IMR-90 (cell line): ENCODE measurements at regions not wholly inside any gene's neighbourhood (a gene's known extent, or its start where the extent isn't known, plus 50 kb on each side); places are given as distances from the start of the nearest gene placed in this dataset.

Experiments
- ATAC-seq: fragments of 200-7000 bp; cut with Tn5 transposase; 2 replicates; pipeline ENCODE4 v1.9.1; 2020; ENCODE audit warnings: low read depth, mild to moderate bottlenecking, moderate library complexity
- BruUV-seq: library from RNA; stranded (reverse); fragments of 400-500 nt; replicated peaks from 2 replicates; lab custom pipeline; 2021; lab: Mats Ljungman, UMichigan
- CTCF ChIA-PET: fragments of 300-600 bp; formaldehyde crosslinking; extraction: SDS; loops from one replicate; lab custom pipeline; 2021; ENCODE audit warnings: antibody characterized with exemption; lab: Yijun Ruan, JAX
- POLR2A ChIA-PET: fragments of 300-600 bp; sonication (Branson Sonifier 250); formaldehyde crosslinking; loops from one replicate; lab custom pipeline; 2022; ENCODE audit warnings: antibody characterized with exemption; ENCODE audit not compliant: unreplicated experiment; lab: Charles Lee
- DNase-seq: peaks from one replicate; pipeline ENCODE4 v3.0.0; 2013
- H2AFZ ChIP-seq: replicated peaks from 2 replicates; pipeline ENCODE3; 2013; ENCODE audit warnings: low read length, mild to moderate bottlenecking; ENCODE audit not compliant: poor library complexity
- H2AK5ac ChIP-seq: 2 replicates; pipeline ENCODE4 v1.6.1; 2013; ENCODE audit warnings: low read depth, low read length, inconsistent platforms
- H2AK9ac ChIP-seq: replicated peaks from 2 replicates; pipeline ENCODE3; 2013; ENCODE audit warnings: mild to moderate bottlenecking, low read depth, low read length, moderate library complexity; ENCODE audit not compliant: poor library complexity
- H2BK120ac ChIP-seq: 2 replicates; pipeline ENCODE4 v1.6.1; 2013; ENCODE audit warnings: low read depth, low read length, inconsistent platforms
- H2BK15ac ChIP-seq: 3 replicates; pipeline ENCODE4 v1.6.1; 2013; ENCODE audit warnings: low read depth, low read length, inconsistent platforms
- H2BK20ac ChIP-seq: 2 replicates; pipeline ENCODE4 v1.6.1; 2013; ENCODE audit warnings: low read depth, mild to moderate bottlenecking, inconsistent platforms, low read length, moderate library complexity
- H2BK5ac ChIP-seq: 2 replicates; pipeline ENCODE4 v1.6.1; 2013; ENCODE audit warnings: mild to moderate bottlenecking, low read depth, low read length, inconsistent platforms; ENCODE audit not compliant: poor library complexity, severe bottlenecking
- H3K14ac ChIP-seq: replicated peaks from 2 replicates; pipeline ENCODE4 v1.6.1; 2013; ENCODE audit warnings: low read depth, low read length, inconsistent platforms
- H3K18ac ChIP-seq: 2 replicates; pipeline ENCODE4 v1.6.1; 2013; ENCODE audit warnings: low read depth, low read length, control low read depth
- H3K23ac ChIP-seq: 2 replicates; pipeline ENCODE4 v1.6.1; 2013; ENCODE audit warnings: low read depth, low read length, inconsistent platforms
- H3K27ac ChIP-seq: 2 replicates; pipeline ENCODE4 v1.5.1; 2013; ENCODE audit warnings: mild to moderate bottlenecking, control low read depth, low read length; ENCODE audit not compliant: insufficient read depth
- H3K27me3 ChIP-seq: 2 replicates; pipeline ENCODE4 v1.6.1; 2013; ENCODE audit warnings: low read length; ENCODE audit not compliant: control insufficient read depth, insufficient read depth
- H3K36me3 ChIP-seq: 2 replicates; pipeline ENCODE4 v1.6.1; 2013; ENCODE audit warnings: low read length, mixed read lengths; ENCODE audit not compliant: control insufficient read depth, insufficient read depth
- H3K4ac ChIP-seq: 2 replicates; pipeline ENCODE4 v1.6.1; 2013; ENCODE audit warnings: low read depth, low read length, inconsistent platforms
- H3K4me1 ChIP-seq: 2 replicates; pipeline ENCODE4 v1.6.1; 2013; ENCODE audit warnings: low read length, mixed read lengths; ENCODE audit not compliant: control insufficient read depth, insufficient read depth
- H3K4me2 ChIP-seq: 2 replicates; pipeline ENCODE4 v1.6.1; 2013; ENCODE audit warnings: low read depth, mild to moderate bottlenecking, control low read depth, low read length, moderate library complexity
- H3K4me3 ChIP-seq: 2 replicates; pipeline ENCODE4 v1.5.1; 2013; ENCODE audit warnings: low read depth, mild to moderate bottlenecking, control low read depth, low read length, moderate library complexity; ENCODE audit not compliant: insufficient read depth
- H3K56ac ChIP-seq: 2 replicates; pipeline ENCODE4 v1.6.1; 2013; ENCODE audit warnings: low read length, inconsistent platforms; ENCODE audit not compliant: insufficient read depth; ENCODE audit errors: extremely low read depth
- H3K79me1 ChIP-seq, 2 experiments: 2 replicates each; pipeline ENCODE4 v1.6.1; 2013; ENCODE audit warnings: low read length in 2 of 2, inconsistent platforms in 1 of 2, low read depth in 1 of 2
- H3K9ac ChIP-seq: 2 replicates; pipeline ENCODE4 v1.6.1; 2013; ENCODE audit warnings: low read depth, low read length, control low read depth
- H3K9me1 ChIP-seq: 2 replicates; pipeline ENCODE4 v1.6.1; 2013; ENCODE audit warnings: low read length, inconsistent platforms; ENCODE audit not compliant: insufficient read depth
- H3K9me3 ChIP-seq: 2 replicates; pipeline ENCODE4 v1.6.1; 2013; ENCODE audit warnings: low read length; ENCODE audit not compliant: control insufficient read depth, insufficient read depth
- H4K20me1 ChIP-seq: 2 replicates; pipeline ENCODE4 v1.6.1; 2013; ENCODE audit warnings: low read length, inconsistent platforms; ENCODE audit not compliant: insufficient read depth
- H4K5ac ChIP-seq: 2 replicates; pipeline ENCODE4 v1.6.1; 2013; ENCODE audit warnings: mild to moderate bottlenecking, low read depth, low read length, control low read depth
- H4K8ac ChIP-seq, 2 experiments: 2 replicates each; pipeline ENCODE4 v1.6.1; 2013; ENCODE audit warnings: low read depth in 2 of 2, low read length in 2 of 2, control low read depth in 1 of 2, inconsistent platforms in 1 of 2
- H4K91ac ChIP-seq: 2 replicates; pipeline ENCODE4 v1.6.1; 2013; ENCODE audit warnings: low read depth, low read length, inconsistent platforms; ENCODE audit not compliant: insufficient read depth
- BHLHE40 ChIP-seq: fragments of 150-350 bp; IDR thresholded peaks from 2 replicates; pipeline ENCODE4 v1.6.1; 2016; ENCODE audit warnings: mild to moderate bottlenecking, low read depth, low read length
- CEBPB ChIP-seq: IDR thresholded peaks from 2 replicates; pipeline ENCODE4 v1.6.1; 2012; ENCODE audit warnings: low read depth, low read length, improper control_type of control experiment
- CTCF ChIP-seq: conservative IDR thresholded peaks from 2 replicates; pipeline ENCODE4 v1.5.1; 2012; ENCODE audit warnings: mild to moderate bottlenecking, low read depth, low read length, improper control_type of control experiment
- FOS ChIP-seq: fragments of 150-350 bp; IDR thresholded peaks from 2 replicates; pipeline ENCODE4 v1.6.1; 2016; ENCODE audit warnings: low read depth, low read length
- MAFK ChIP-seq: IDR thresholded peaks from 2 replicates; pipeline ENCODE4 v1.6.1; 2012; ENCODE audit warnings: low read depth, low read length, improper control_type of control experiment
- MAZ ChIP-seq: IDR thresholded peaks from 2 replicates; pipeline ENCODE4 v1.6.1; 2012; ENCODE audit warnings: low read depth, mild to moderate bottlenecking, low read length, improper control_type of control experiment, moderate library complexity, borderline replicate concordance
- NFE2L2 ChIP-seq: fragments of 150-350 bp; IDR thresholded peaks from 2 replicates; pipeline ENCODE4 v1.6.1; 2016; ENCODE audit warnings: low read depth, mild to moderate bottlenecking, low read length
- POLR2A ChIP-seq: IDR thresholded peaks from 2 replicates; pipeline ENCODE4 v1.6.1; 2012; ENCODE audit warnings: mild to moderate bottlenecking, low read depth, low read length
- RCOR1 ChIP-seq: IDR thresholded peaks from 2 replicates; pipeline ENCODE4 v1.6.1; 2012; ENCODE audit warnings: mild to moderate bottlenecking, low read length, improper control_type of control experiment; ENCODE audit not compliant: insufficient replicate concordance
- RFX5 ChIP-seq: IDR thresholded peaks from 2 replicates; pipeline ENCODE4 v1.8.0; 2012; ENCODE audit warnings: low read depth, mild to moderate bottlenecking, low read length, moderate library complexity
- SMC3 ChIP-seq: fragments of 150-350 bp; IDR thresholded peaks from 2 replicates; pipeline ENCODE4 v1.6.1; 2016; ENCODE audit warnings: low read depth, mild to moderate bottlenecking, antibody characterized with exemption, low read length, moderate library complexity
- WGBS, 2 experiments: methylation state at CpG; one replicate each; pipeline versions ENCODE4 v1.1.5 to v1.1.7; 2013; ENCODE audit warnings: missing lambda C conversion rate in 2 of 2; ENCODE audit not compliant: insufficient read length in 1 of 2; ENCODE audit errors: extremely low coverage in 2 of 2; 5-methylcytosine and 5-hydroxymethylcytosine counted together
- dilution Hi-C: fragments of 300-500 bp; cut with HindIII; formaldehyde crosslinking; loops from one replicate; pipeline ENCODE4 v1.14.3; 2018; ENCODE audit warnings: low sequenced_read_pairs; ENCODE audit not compliant: unreplicated experiment
- in situ Hi-C: fragments of 300-500 bp; cut with MboI; formaldehyde crosslinking; loops from 3 replicates; pipeline ENCODE4 v1.14.3; 2019; ENCODE audit warnings: low sequenced_read_pairs, inconsistent platforms, mixed read lengths
- intact Hi-C: fragments of 100-400 bp; cut with micrococcal nuclease; formaldehyde crosslinking; loops from 2 replicates; pipeline ENCODE4 v1.10.0; 2022

- no peak for ATAC-seq
- intact Hi-C loops (no loop called here), dilution Hi-C loops (no loop called here), in situ Hi-C loops (no loop called here)
- DNase-seq, result no peak
- peaks cover 3% of the 10 kb centered on the region; the same call in 1 of the 2 replicates for H3K27me3 ChIP-seq
- no peak overlapping the region for H3K9ac ChIP-seq
- TF ChIP-seq RFX5 (no peak), NFE2L2 (no peak), FOS (no peak), CEBPB (no peak), POLR2A (no peak), RCOR1 (no peak), SMC3 (no peak), CTCF (no peak), BHLHE40 (no peak), MAFK (no peak), MAZ (no peak)
- ChIA-PET POLR2A (no interaction called here), CTCF (interaction anchor here (0.5 kb wide), 1 partner anchor 13 kb away, joined by 3 read pairs; no protein-coding TSS in a partner anchor)
- no peak overlapping the region for H2AK9ac ChIP-seq
- no peak overlapping the region for H2AFZ ChIP-seq
- H3K9me3 ChIP-seq, result peaks cover 12% of the 10 kb centered on the region; the same call in 1 of the 2 replicates
- H2BK5ac ChIP-seq, result no peak overlapping the region
- no peak overlapping the region for H2BK20ac ChIP-seq
- H3K23ac ChIP-seq, result no peak overlapping the region
- no peak overlapping the region; the same call in 1 of the 2 replicates for H3K18ac ChIP-seq
- no peak overlapping the region for H3K4me3 ChIP-seq
- no peak overlapping the region for H4K8ac ChIP-seq
- no peaks in the 10 kb centered on the region for H3K36me3 ChIP-seq
- no peak overlapping the region for H4K5ac ChIP-seq
- no peak overlapping the region for H3K4me2 ChIP-seq
- H2BK15ac ChIP-seq, result no peak overlapping the region
- 100% methylated on average over 1 of the region's 7 CpGs; no CpG with 5 or more reads in 1 of the 2 experiments for WGBS, 2 experiments
- no peak overlapping the region for H3K56ac ChIP-seq
- no peak overlapping the region for H3K27ac ChIP-seq
- H3K9me1 ChIP-seq, result no peaks in the 10 kb centered on the region
- no peak overlapping the region for H2BK120ac ChIP-seq
- no peak overlapping the region for H2AK5ac ChIP-seq
- BruUV-seq, result no TSS peak
- H3K79me1 ChIP-seq, result no peaks in the 10 kb centered on the region
- no peak overlapping the region for H3K4ac ChIP-seq
- H4K91ac ChIP-seq, result no peak overlapping the region
- no peaks in the 10 kb centered on the region for H4K20me1 ChIP-seq
- H3K14ac ChIP-seq, result no peak overlapping the region
- peaks cover 9% of the 10 kb centered on the region for H3K4me1 ChIP-seq
Observed at GRCh38 chr2:236638707-236639106, 69.1 kb downstream of the ACKR3 start.
